ENCODE measurements at regions not wholly inside any gene's neighbourhood (a gene's known extent, or its start where the extent isn't known, plus 50 kb on each side); places are given as distances from the start of the nearest gene placed in this dataset.

DNA sequence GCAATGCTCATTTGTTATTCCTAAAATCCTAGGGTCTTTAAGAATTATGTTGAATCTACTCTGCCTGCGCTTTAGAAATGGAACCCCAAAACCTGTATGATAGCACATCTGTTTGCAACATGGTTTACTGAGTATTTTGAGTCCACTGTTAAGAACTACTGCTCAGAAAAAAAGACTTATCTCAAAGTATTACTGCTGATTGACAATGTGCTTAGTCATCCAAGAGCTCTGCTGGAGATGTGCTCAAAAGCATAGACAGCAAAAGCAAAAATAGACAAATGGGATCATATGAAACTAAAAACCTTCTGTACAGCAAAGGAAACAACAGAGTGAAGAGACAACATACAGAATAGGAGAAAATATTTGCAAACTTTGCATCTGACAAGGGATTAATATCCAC lies 107.0 kb downstream of the CTH start:
- no peaks in the 10 kb centered on the region for H3K27me3 ChIP-seq (ENCODE audit: control insufficient read depth, extremely low read depth, insufficient read depth, low read length)
- H3K9me1 ChIP-seq (ENCODE audit: control insufficient read depth, extremely low read depth, insufficient read depth, low read length): no peaks in the 10 kb centered on the region
- no peaks in the 10 kb centered on the region for H3K9me3 ChIP-seq (ENCODE audit: control insufficient read depth, low read depth, low read length)
- H4K20me1 ChIP-seq (ENCODE audit: control insufficient read depth, extremely low read depth, insufficient read depth, low read length): no peaks in the 10 kb centered on the region
- no peak overlapping the region for H3K27ac ChIP-seq (ENCODE audit: control insufficient read depth, insufficient read depth, low read length)
- no peak overlapping the region for H2AFZ ChIP-seq (ENCODE audit: control insufficient read depth, low read length)
- no peaks in the 10 kb centered on the region for H3K36me3 ChIP-seq (ENCODE audit: control insufficient read depth in 2 of 2, extremely low read depth in 1 of 2, insufficient read depth in 2 of 2, low read length in 2 of 2)
- no peaks in the 10 kb centered on the region for H3K4me1 ChIP-seq (ENCODE audit: control insufficient read depth, extremely low read depth, insufficient read depth, low read length)
- H3K4me3 ChIP-seq (ENCODE audit: control insufficient read depth in 2 of 3, extremely low read depth in 1 of 3, insufficient read depth in 2 of 3, low read depth in 1 of 3, low read length in 3 of 3): no peak overlapping the region
- no peak for DNase-seq (ENCODE audit: low read depth, low spot score)
- no peak for TF ChIP-seq EZH2 (IDR thresholded peaks at IDR 0.05; ENCODE audit: low read length)
- TF ChIP-seq, protein P1, sequence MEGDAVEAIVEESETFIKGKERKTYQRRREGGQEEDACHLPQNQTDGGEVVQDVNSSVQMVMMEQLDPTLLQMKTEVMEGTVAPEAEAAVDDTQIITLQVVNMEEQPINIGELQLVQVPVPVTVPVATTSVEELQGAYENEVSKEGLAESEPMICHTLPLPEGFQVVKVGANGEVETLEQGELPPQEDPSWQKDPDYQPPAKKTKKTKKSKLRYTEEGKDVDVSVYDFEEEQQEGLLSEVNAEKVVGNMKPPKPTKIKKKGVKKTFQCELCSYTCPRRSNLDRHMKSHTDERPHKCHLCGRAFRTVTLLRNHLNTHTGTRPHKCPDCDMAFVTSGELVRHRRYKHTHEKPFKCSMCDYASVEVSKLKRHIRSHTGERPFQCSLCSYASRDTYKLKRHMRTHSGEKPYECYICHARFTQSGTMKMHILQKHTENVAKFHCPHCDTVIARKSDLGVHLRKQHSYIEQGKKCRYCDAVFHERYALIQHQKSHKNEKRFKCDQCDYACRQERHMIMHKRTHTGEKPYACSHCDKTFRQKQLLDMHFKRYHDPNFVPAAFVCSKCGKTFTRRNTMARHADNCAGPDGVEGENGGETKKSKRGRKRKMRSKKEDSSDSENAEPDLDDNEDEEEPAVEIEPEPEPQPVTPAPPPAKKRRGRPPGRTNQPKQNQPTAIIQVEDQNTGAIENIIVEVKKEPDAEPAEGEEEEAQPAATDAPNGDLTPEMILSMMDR (optimal IDR thresholded peaks at IDR 0.05 in 1 of 3, IDR thresholded peaks at IDR 0.05 in 1 of 3, conservative IDR thresholded peaks at IDR 0.05 in 1 of 3; ENCODE audit: extremely low read depth in 1 of 3, insufficient read depth in 2 of 3, low read length in 3 of 3): no peak
- H3K79me2 ChIP-seq (ENCODE audit: control insufficient read depth, insufficient read depth, low read length): no peaks in the 10 kb centered on the region
- dilution Hi-C loops (cut with MboI; ENCODE audit: extremely low pct_ligation_motif_present, low sequenced_read_pairs): no loop called here
- H3K9ac ChIP-seq (ENCODE audit: control insufficient read depth, extremely low read depth, insufficient read depth, low read length): no peak overlapping the region
- FAIRE-seq: no peak
- H3K4me2 ChIP-seq (ENCODE audit: control insufficient read depth, extremely low read depth, insufficient read depth, low read depth, low read length): no peak overlapping the region

DNA sequence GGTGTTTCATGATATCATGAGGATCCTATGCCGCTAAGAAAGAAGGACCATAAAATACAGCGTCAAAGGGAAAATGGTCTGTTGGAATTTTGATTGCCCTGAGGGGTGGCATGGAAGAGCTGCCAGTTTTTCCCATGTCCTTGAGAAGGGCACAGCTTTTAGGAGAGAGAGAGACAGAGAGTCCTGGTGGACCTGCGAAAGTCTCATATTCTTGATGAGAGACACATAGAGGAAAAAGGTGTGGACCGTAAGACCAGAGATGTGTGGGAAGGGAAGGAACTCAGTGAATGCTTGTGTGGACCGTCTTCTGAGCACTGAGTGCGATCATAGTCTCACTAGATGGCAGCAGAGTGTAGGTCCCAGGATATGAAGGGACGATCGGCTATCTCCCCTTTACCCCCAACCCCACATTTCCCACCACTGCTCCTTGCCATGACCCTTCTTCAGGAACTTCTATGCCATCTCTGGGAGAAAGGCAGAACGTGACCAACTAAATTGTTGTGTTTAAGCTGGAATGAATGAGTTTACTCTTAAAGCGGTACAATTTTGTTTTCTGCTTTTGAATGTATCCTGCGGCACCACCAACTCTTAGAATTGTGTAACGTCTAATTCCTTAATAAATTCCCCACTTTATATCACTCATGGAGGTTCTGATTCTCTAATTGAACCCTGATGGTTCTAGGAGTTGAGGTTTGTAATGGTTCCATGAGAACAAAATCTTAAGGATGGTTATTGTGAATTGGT lies 117.7 kb downstream of the CTH start:
- no peak overlapping the region for H3K4me2 ChIP-seq (ENCODE audit: control insufficient read depth, extremely low read depth, insufficient read depth, low read depth, low read length)
- FAIRE-seq: peak; percentile 56

More for the DNA sequence above, 117.7 kb downstream of the CTH start:
- no peak overlapping the region for H2AFZ ChIP-seq (ENCODE audit: control insufficient read depth, low read length)
- H3K79me2 ChIP-seq (ENCODE audit: control insufficient read depth, insufficient read depth, low read length): no peaks in the 10 kb centered on the region
- no peaks in the 10 kb centered on the region for H3K9me3 ChIP-seq (ENCODE audit: control insufficient read depth, low read depth, low read length)
- no peaks in the 10 kb centered on the region for H3K36me3 ChIP-seq (ENCODE audit: control insufficient read depth in 2 of 2, extremely low read depth in 1 of 2, insufficient read depth in 2 of 2, low read length in 2 of 2)
- H3K27ac ChIP-seq (ENCODE audit: control insufficient read depth, insufficient read depth, low read length): no peak overlapping the region
- peaks cover 3% of the 10 kb centered on the region for H3K4me1 ChIP-seq (ENCODE audit: control insufficient read depth, extremely low read depth, insufficient read depth, low read length)
- no peaks in the 10 kb centered on the region for H4K20me1 ChIP-seq (ENCODE audit: control insufficient read depth, extremely low read depth, insufficient read depth, low read length)
- H3K27me3 ChIP-seq (ENCODE audit: control insufficient read depth, extremely low read depth, insufficient read depth, low read length): no peaks in the 10 kb centered on the region
- dilution Hi-C loops (cut with MboI; ENCODE audit: extremely low pct_ligation_motif_present, low sequenced_read_pairs): no loop called here
- H3K9ac ChIP-seq (ENCODE audit: control insufficient read depth, extremely low read depth, insufficient read depth, low read length): no peak overlapping the region
- H3K9me1 ChIP-seq (ENCODE audit: control insufficient read depth, extremely low read depth, insufficient read depth, low read length): no peaks in the 10 kb centered on the region
- no peak for DNase-seq (ENCODE audit: low read depth, low spot score)
- TF ChIP-seq, protein P1 (optimal IDR thresholded peaks at IDR 0.05 in 1 of 3, IDR thresholded peaks at IDR 0.05 in 1 of 3, conservative IDR thresholded peaks at IDR 0.05 in 1 of 3; ENCODE audit: extremely low read depth in 1 of 3, insufficient read depth in 2 of 3, low read length in 3 of 3): peak; percentile 55 to 83 (median 80)
- TF ChIP-seq EZH2 (IDR thresholded peaks at IDR 0.05; ENCODE audit: low read length): no peak
- no peak overlapping the region for H3K4me3 ChIP-seq (ENCODE audit: control insufficient read depth in 2 of 3, extremely low read depth in 1 of 3, insufficient read depth in 2 of 3, low read depth in 1 of 3, low read length in 3 of 3)
